GM19455 (cell line): ENCODE measurements at regions not wholly inside any gene's neighbourhood (a gene's known extent, or its start where the extent isn't known, plus 50 kb on each side); places are given as distances from the start of the nearest gene placed in this dataset.

Experiments
- ATAC-seq: cut with Tn5 transposase; IDR thresholded peaks from one replicate; pipeline ENCODE4 v1.9.1; 2021; ENCODE audit not compliant: unreplicated experiment

DNA sequence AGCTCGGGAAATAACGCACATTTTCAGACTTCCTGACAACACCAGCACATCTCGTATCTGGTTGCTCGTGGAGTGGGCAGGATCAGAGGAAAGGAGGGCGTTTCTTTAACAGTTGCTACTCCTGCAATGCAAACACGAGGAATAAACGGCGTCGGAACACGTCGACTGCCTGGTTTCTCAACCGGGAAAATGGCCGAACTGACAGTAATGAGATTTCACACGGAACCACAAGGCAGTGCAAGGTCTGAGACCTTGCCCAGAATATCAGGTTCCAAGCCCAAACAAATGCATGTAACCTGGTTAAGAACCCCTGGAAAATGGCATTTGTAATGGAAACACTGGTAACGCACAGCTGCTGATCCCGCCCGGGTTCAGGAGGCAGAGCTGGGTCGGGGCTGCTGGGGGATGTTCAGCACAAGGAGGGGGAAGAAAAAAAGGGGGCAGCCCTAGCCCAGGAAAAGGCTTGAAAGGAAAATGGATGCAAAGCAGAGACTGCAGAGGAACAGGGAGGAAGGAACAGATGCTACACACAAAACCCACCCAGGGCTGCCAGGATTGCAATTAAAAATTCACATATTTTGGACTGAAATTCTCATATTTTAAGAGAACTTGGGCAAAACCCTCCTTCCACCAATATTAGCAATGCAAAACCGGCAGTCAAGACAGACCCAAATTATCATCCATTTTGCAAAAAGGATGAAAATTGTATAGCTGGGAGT, 61.6 kb upstream of the KLHL29 start:
- no peak for ATAC-seq

DNA sequence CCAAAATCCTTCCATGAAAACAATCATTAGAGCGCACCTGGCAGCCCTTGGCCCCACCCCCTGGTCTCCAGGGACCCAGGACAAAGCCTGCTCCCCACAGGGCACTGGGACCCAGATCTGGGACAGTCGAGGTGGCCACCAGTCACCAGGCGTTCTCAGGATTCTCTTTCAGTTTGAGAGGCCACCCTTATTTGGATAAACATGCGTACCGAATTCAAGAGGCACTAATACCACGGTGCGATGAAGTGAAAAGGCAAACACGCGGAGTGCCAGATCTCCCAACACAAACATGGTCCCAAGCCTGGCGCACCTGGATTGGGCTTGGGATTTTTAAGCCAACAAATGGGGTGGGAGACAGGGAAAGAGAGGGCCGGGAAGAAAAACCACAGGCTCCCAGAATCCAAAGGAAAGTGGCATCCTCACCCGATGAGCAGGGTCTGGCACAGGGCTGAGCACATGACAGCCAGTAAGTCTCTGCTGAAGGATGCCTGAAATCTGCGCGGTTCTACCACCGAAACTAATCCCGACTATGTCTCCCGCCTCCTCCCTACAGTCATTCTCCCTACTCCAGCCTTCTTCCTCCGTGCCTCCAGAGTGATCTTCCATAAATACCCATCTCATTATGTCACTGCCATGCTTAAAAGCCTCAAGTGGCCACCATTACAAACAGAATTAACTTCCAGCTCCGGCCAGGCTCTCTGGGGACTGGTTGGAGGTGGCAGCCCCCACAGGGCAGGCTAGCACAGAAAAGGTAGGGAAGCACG, 60.9 kb upstream of the KLHL29 start:
- ATAC-seq: no peak

DNA sequence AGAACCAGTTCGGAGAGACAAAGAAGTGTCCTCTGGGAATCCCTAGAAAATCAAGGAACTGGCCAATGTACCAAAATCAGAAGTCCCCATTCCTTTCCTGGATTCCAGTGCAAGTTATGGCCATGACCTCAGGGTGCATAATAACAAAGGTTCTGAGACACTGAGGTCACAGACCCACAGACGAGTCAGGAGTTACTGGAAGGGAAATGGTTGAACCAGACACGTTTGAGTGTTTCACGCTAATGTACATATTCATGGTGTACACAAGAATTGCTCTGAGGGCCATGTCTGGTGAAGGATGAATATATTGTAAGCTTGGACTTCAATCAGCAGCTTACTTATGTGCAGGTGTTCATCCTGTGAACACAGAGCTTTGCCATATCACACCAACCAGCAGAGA, 58.6 kb upstream of the KLHL29 start:
- ATAC-seq: no peak

DNA sequence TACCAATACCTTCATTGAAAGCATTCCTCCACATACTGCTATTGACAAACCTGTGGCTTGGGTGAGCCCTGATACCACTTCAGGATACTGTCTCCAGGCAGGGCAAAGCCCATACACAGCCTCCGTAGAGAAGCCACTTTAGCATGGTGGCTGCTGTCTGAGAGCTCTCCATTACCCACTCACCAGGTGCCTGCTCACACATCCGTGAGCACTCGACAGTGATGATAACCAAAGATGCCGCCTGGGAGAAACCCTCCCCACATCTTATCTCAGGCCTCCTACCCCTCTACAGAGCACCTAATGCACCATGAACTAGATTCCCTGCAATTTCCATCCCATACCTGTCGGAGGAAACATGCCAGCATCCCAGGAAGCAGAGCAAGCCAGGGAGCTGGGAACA, 57.6 kb upstream of the KLHL29 start:
- ATAC-seq: no peak

DNA sequence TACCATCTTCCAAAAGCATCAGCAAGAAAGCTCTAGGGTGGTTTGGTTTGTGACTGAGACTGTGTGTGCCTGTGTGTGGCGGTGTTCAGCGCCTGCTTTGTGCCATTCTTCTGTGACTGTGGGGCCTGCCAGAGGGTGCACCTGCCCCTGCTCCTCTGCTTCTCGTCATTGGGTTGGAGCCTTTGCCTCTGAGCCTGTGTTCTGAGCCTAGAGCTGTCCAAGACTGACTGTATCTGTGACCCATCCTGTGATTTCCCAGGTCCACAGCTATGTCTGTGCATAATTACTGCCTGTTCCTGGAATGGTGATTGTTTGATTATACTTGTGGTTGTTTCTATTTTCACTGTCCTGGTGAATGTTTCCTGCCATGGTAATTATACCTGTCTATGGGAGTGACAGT, 57.1 kb upstream of the KLHL29 start:
- no peak for ATAC-seq

DNA sequence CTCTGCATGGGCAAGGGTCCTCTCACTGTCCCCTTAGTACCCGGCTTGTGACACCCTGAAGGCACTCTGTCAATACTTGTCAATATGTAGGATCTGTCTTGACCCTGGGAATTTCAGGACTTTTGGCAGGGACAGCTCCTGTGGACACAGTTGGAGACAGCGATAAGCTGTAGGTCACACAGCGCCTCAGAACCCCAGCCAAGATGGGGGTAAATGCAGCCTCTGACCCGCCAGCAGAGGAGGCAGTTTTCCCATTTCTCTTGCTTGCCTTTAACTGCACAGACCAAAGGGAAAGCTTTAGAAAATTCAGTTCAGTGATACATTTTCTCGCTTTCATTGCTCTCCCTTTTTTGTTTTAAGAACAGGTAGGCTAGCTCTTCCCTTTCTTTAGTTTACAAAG, 54.8 kb upstream of the KLHL29 start:
- no peak for ATAC-seq
